Naive thymus-derived CD4-positive, alpha-beta T cell (primary cell): ENCODE measurements at regions not wholly inside any gene's neighbourhood (a gene's known extent, or its start where the extent isn't known, plus 50 kb on each side); places are given as distances from the start of the nearest gene placed in this dataset.

ENCODE experiments used
- ATAC-seq: fragments of 150-1000 bp; cut with Tn5 transposase; 2 replicates; pipeline ENCODE4 v1.10.0; 2021; ENCODE audit warnings: mild to moderate bottlenecking, moderate library complexity
- CTCF ChIA-PET: fragments of 350-600 bp; sonication (Branson Sonifier 250); formaldehyde crosslinking; loops from one replicate; lab custom pipeline; 2021; ENCODE audit warnings: antibody characterized with exemption; lab: Charles Lee
- POLR2A ChIA-PET: fragments of 350-600 bp; sonication (Branson Sonifier 250); formaldehyde crosslinking; loops from one replicate; lab custom pipeline; 2021; ENCODE audit warnings: antibody characterized with exemption, inconsistent platforms; lab: Charles Lee
- DNase-seq, 9 donors: peaks; one replicate each; pipeline versions ENCODE4 v3.0.0 to v3.0.0-alpha.2; 2020 to 2022; ENCODE audit warnings: mixed read lengths in 1 of 9
- H3K27ac ChIP-seq: one replicate; pipeline ENCODE4 v1.7.0; 2013; ENCODE audit warnings: mild to moderate bottlenecking, low read depth, low read length, moderate library complexity
- H3K27me3 ChIP-seq, 2 donors: one replicate each; pipeline ENCODE4 v1.7.0; 2013; ENCODE audit warnings: low read length in 2 of 2, mild to moderate bottlenecking in 2 of 2, moderate library complexity in 2 of 2; ENCODE audit not compliant: control insufficient read depth in 2 of 2, insufficient read depth in 2 of 2
- H3K36me3 ChIP-seq, 3 experiments: 1 replicate in 2 of 3; 2 replicates in 1 of 3; pipeline ENCODE4 v1.7.0; 2013; ENCODE audit warnings: low read length in 3 of 3, mild to moderate bottlenecking in 3 of 3, moderate library complexity in 1 of 3; ENCODE audit not compliant: insufficient read depth in 3 of 3, control insufficient read depth in 2 of 3
- H3K4me1 ChIP-seq, 2 donors: one replicate each; pipeline ENCODE4 v1.7.0; 2013; ENCODE audit warnings: low read length in 2 of 2, mild to moderate bottlenecking in 2 of 2, moderate library complexity in 1 of 2; ENCODE audit not compliant: control insufficient read depth in 2 of 2, insufficient read depth in 2 of 2
- H3K4me3 ChIP-seq: 2 replicates; pipeline ENCODE4 v1.7.0; 2013; ENCODE audit warnings: mild to moderate bottlenecking, low read length
- H3K9me3 ChIP-seq, 3 experiments: 1 replicate in 2 of 3; 2 replicates in 1 of 3; pipeline ENCODE4 v1.7.0; 2013; ENCODE audit warnings: low read length in 3 of 3; ENCODE audit not compliant: control insufficient read depth in 2 of 3
- H3K27ac Mint-ChIP-seq, 9 donors: one replicate each; pipeline ENCODE4 v1.8.0; 2020 to 2022; ENCODE audit warnings: mixed read lengths in 9 of 9, mild to moderate bottlenecking in 8 of 9, moderate library complexity in 5 of 9, inconsistent platforms in 2 of 9
- H3K27me3 Mint-ChIP-seq, 5 donors: one replicate each; pipeline ENCODE4 v1.8.0; 2021 to 2022; ENCODE audit warnings: mixed read lengths in 5 of 5, mild to moderate bottlenecking in 1 of 5
- H3K36me3 Mint-ChIP-seq, 5 donors: one replicate each; pipeline ENCODE4 v1.8.0; 2020 to 2022; ENCODE audit warnings: mixed read lengths in 5 of 5, mild to moderate bottlenecking in 3 of 5, inconsistent platforms in 1 of 5
- H3K4me1 Mint-ChIP-seq, 7 donors: one replicate each; pipeline ENCODE4 v1.8.0; 2020 to 2022; ENCODE audit warnings: mixed read lengths in 7 of 7, mild to moderate bottlenecking in 3 of 7, inconsistent platforms in 1 of 7
- H3K4me3 Mint-ChIP-seq, 10 donors: one replicate each; pipeline ENCODE4 v1.8.0; 2020 to 2022; ENCODE audit warnings: mild to moderate bottlenecking in 10 of 10, mixed read lengths in 10 of 10, moderate library complexity in 6 of 10, inconsistent platforms in 2 of 10
- H3K9me3 Mint-ChIP-seq, 11 donors: one replicate each; pipeline ENCODE4 v1.8.0; 2020 to 2022; ENCODE audit warnings: mixed read lengths in 11 of 11, mild to moderate bottlenecking in 4 of 11, inconsistent platforms in 1 of 11, moderate library complexity in 1 of 11
- intact Hi-C, 2 donors: fragments of 100-400 bp; cut with micrococcal nuclease; formaldehyde crosslinking; loops; one replicate each; pipeline ENCODE4 v1.15.1; 2023

DNA sequence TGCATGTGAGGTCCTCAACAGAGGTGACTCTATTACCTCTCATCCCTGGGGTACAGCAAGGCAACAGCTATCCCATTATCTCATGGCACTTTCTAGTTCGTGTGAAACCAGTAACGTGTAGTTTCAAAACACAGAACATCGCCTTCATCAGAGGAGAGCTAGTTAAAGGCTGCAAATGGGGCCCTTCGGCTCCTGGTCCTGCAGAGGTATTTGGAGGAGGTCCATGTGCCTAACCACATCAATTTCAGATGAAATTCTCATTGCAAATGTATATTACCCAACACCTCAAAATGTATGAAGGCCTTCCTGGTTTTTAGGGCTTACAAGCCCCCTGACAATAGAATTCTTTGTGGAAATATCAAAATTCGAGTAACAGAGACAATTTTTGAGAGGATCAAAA lies 95.7 kb upstream of the PSMD7 start:
- peaks cover 0 to 3% (median 0%) of the 10 kb centered on the region in 11 donors for H3K9me3 Mint-ChIP-seq
- Histone ChIP-seq H3K36me3 (no peaks in the 10 kb centered on the region), H3K27me3 (no peaks in the 10 kb centered on the region), H3K27ac (no peak overlapping the region), H3K9me3 (no peaks in the 10 kb centered on the region), H3K4me3 (no peak overlapping the region), H3K4me1 (no peaks in the 10 kb centered on the region)
- no peak overlapping the region for H3K4me3 Mint-ChIP-seq
- ATAC-seq: no peak
- H3K36me3 Mint-ChIP-seq: no peaks in the 10 kb centered on the region
- H3K27ac Mint-ChIP-seq: no peak overlapping the region
- DNase-seq: no peak
- peaks cover 0 to 14% (median 5%) of the 10 kb centered on the region in 5 donors for H3K27me3 Mint-ChIP-seq
- POLR2A ChIA-PET: no interaction called here
- CTCF ChIA-PET: no interaction called here
- intact Hi-C loops: no loop called here
- H3K4me1 Mint-ChIP-seq: no peaks in the 10 kb centered on the region

DNA sequence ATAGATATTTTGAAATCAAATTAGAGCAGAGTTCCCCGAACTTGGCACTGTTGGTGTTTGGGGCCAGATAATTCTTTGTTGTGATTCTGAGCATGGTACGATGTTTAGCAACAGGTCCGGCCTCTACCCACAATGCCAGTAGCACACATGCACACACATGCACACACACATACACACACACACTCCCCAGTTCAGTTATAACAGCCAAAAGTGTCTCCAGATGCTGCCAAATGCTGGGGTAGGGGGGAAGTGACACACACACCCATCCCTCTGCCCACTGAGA lies 96.8 kb upstream of the PSMD7 start:
- ATAC-seq: no peak
- no peak overlapping the region for H3K27ac ChIP-seq
- CTCF ChIA-PET: no interaction called here
- intact Hi-C loops: no loop called here
- no peaks in the 10 kb centered on the region for H3K36me3 ChIP-seq
- no peaks in the 10 kb centered on the region for H3K4me1 ChIP-seq
- H3K4me3 Mint-ChIP-seq: no peak overlapping the region
- peaks cover 0 to 21% (median 15%) of the 10 kb centered on the region in 5 donors for H3K27me3 Mint-ChIP-seq
- H3K27ac Mint-ChIP-seq: no peak overlapping the region
- H3K9me3 Mint-ChIP-seq: peaks cover 0 to 3% (median 0%) of the 10 kb centered on the region in 11 donors
- no peak for DNase-seq
- H3K4me1 Mint-ChIP-seq: no peaks in the 10 kb centered on the region
- no peaks in the 10 kb centered on the region for H3K9me3 ChIP-seq
- no peaks in the 10 kb centered on the region for H3K36me3 Mint-ChIP-seq
- POLR2A ChIA-PET: no interaction called here
- no peak overlapping the region for H3K4me3 ChIP-seq
- peaks cover 0 to 2% of the 10 kb centered on the region in 2 donors for H3K27me3 ChIP-seq

DNA sequence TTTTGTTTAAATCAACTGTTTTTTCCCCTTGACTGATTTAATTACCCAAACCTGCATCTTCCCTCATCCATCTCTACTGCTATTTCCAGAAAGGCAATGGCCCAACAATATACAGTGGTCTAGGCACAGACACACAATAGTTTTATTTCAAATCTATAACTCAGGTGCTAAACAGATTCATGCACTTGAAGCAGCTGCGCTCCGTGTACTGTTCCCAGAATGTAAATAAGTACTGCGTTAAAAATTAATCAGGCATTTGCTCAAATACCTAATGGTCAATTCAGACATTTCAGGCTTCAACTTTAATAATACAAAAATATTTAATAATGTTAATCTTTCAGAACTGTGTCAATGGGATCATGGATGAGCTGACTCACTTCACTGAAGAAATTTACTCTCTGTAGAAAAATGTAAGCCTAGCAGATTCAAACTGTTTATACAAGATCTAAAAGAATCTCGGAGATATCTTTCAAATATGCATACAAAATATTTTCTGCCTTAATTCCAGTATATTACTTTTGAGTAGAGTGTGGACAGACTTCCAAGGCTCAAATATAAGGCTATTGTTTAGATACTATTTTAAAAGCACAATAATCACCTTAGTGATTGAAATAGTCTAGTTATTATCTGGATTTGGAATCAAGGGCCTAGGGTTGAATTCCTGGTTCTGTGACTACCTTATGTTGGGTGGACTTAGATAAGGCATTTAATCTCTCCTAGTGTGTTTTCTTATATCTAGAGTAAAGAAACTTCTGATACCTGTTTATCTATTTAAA lies 97.4 kb upstream of the PSMD7 start:
- no peak overlapping the region for H3K4me3 Mint-ChIP-seq
- H3K27me3 Mint-ChIP-seq: peaks cover 0 to 21% (median 16%) of the 10 kb centered on the region in 5 donors
- POLR2A ChIA-PET: no interaction called here
- ATAC-seq (no peak), DNase-seq (no peak)
- no peaks in the 10 kb centered on the region for H3K36me3 Mint-ChIP-seq
- no peaks in the 10 kb centered on the region for H3K4me1 ChIP-seq
- intact Hi-C loops: no loop called here
- no peaks in the 10 kb centered on the region for H3K9me3 ChIP-seq
- CTCF ChIA-PET: no interaction called here
- no peak overlapping the region for H3K27ac Mint-ChIP-seq
- no peaks in the 10 kb centered on the region for H3K4me1 Mint-ChIP-seq
- peaks cover 0 to 2% of the 10 kb centered on the region in 2 donors for H3K27me3 ChIP-seq
- no peak overlapping the region for H3K27ac ChIP-seq
- H3K36me3 ChIP-seq: no peaks in the 10 kb centered on the region
- peaks cover 0 to 3% (median 0%) of the 10 kb centered on the region in 11 donors for H3K9me3 Mint-ChIP-seq
- H3K4me3 ChIP-seq: no peak overlapping the region

DNA sequence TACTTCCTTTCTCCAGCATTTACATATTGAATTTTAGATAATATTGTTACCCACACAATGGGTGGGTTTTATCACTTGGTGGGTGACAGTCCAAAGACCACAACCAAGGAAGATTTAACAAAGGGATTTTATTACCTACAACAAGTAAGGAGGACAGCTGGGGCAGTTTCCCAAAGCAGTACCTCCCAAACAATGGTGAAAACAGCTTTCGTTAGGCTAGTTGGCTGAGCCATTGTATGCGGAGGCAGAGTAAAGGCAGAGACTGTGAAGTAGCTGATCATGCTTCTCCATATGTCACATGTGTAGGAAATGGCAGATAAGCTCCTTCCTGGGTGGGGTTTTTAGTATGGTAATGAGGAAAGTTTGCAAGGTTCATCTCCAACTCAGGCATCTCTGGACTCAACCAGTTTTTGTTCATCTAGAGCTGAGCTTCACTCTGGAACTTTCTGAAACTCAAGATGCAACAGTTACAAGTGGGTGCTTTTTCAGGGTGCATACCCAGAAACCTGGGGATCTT lies 104.3 kb upstream of the PSMD7 start:
- ChIA-PET CTCF (interaction anchor here (0.6 kb wide), 1 partner anchor 12 kb away, joined by 3 read pairs; no protein-coding TSS in a partner anchor), POLR2A (no interaction called here)
- Histone ChIP-seq H3K9me3 (no peaks in the 10 kb centered on the region), H3K27ac (no peak overlapping the region), H3K4me1 (no peaks in the 10 kb centered on the region), H3K36me3 (no peaks in the 10 kb centered on the region), H3K4me3 (no peak overlapping the region), H3K27me3 (peaks cover 0 to 2% of the 10 kb centered on the region in 2 donors)
- H3K36me3 Mint-ChIP-seq: no peaks in the 10 kb centered on the region
- ATAC-seq (no peak), DNase-seq (no peak)
- H3K4me1 Mint-ChIP-seq: no peaks in the 10 kb centered on the region
- intact Hi-C loops: no loop called here
- peaks cover 0 to 45% (median 21%) of the 10 kb centered on the region in 5 donors for H3K27me3 Mint-ChIP-seq
- peaks cover 0 to 7% (median 0%) of the 10 kb centered on the region in 11 donors for H3K9me3 Mint-ChIP-seq
- no peak overlapping the region for H3K27ac Mint-ChIP-seq
- no peak overlapping the region for H3K4me3 Mint-ChIP-seq

DNA sequence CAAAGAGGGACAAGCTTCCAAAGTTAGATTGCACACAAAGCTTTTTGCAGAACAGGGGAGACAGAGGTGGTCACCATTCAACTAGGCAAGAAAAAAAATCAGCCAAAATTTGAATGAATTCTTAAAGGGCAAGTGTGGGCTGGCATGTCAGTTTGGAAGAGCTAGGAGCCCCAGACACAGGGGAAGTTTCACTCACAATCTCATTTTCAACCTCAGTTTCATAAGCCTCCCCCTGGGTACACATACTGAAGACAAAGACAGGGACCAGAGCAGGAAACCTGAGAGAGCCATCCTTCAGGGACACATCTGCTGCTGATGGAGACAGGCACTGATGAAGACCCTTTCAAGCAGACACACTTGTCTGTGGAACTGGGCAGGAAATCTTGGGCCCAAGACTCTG lies 106.3 kb upstream of the PSMD7 start:
- no peak for DNase-seq
- CTCF ChIA-PET: no interaction called here
- Mint-ChIP-seq H3K36me3 (no peaks in the 10 kb centered on the region), H3K27ac (no peak overlapping the region), H3K4me1 (no peaks in the 10 kb centered on the region), H3K27me3 (peaks cover 0 to 43% (median 16%) of the 10 kb centered on the region in 5 donors), H3K4me3 (no peak overlapping the region), H3K9me3 (peaks cover 0 to 13% (median 2%) of the 10 kb centered on the region in 11 donors)
- intact Hi-C loops: no loop called here
- POLR2A ChIA-PET: no interaction called here
- Histone ChIP-seq H3K4me3 (no peak overlapping the region), H3K4me1 (no peaks in the 10 kb centered on the region), H3K27me3 (peaks cover 0 to 2% of the 10 kb centered on the region in 2 donors), H3K27ac (no peak overlapping the region), H3K36me3 (no peaks in the 10 kb centered on the region), H3K9me3 (no peaks in the 10 kb centered on the region)
- no peak for ATAC-seq

DNA sequence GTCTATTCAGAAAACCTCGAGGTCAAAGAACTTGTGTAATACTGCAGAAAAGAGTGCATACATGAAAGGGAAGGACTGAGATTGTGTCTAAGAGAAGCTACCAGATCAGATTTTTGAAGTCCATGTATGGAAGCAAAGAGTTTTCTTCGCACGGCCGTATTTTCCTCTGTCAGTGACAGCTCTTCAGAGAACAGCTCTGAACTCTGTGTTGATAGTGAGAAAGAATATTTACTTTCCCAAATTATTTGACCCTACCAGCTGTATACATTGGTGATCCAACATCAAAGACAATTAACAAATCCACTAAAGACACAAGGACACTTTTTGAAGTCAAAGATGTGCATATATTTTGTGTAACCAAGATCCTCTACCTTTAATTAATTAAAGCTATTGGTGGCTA lies 107.8 kb upstream of the PSMD7 start:
- H3K4me3 ChIP-seq: no peak overlapping the region
- no peak overlapping the region for H3K27ac ChIP-seq
- CTCF ChIA-PET: no interaction called here
- no peaks in the 10 kb centered on the region for H3K4me1 ChIP-seq
- DNase-seq (no peak), ATAC-seq (no peak)
- H3K4me1 Mint-ChIP-seq: no peaks in the 10 kb centered on the region
- no peaks in the 10 kb centered on the region for H3K27me3 ChIP-seq
- peaks cover 0 to 1% (median 0%) of the 10 kb centered on the region in 5 donors for H3K36me3 Mint-ChIP-seq
- no peaks in the 10 kb centered on the region for H3K9me3 ChIP-seq
- no peak overlapping the region for H3K4me3 Mint-ChIP-seq
- H3K9me3 Mint-ChIP-seq: peaks cover 0 to 15% (median 2%) of the 10 kb centered on the region in 11 donors
- peaks cover 0 to 42% (median 12%) of the 10 kb centered on the region in 5 donors for H3K27me3 Mint-ChIP-seq
- H3K27ac Mint-ChIP-seq: no peak overlapping the region
- H3K36me3 ChIP-seq: no peaks in the 10 kb centered on the region
- POLR2A ChIA-PET: no interaction called here
- intact Hi-C loops: no loop called here

DNA sequence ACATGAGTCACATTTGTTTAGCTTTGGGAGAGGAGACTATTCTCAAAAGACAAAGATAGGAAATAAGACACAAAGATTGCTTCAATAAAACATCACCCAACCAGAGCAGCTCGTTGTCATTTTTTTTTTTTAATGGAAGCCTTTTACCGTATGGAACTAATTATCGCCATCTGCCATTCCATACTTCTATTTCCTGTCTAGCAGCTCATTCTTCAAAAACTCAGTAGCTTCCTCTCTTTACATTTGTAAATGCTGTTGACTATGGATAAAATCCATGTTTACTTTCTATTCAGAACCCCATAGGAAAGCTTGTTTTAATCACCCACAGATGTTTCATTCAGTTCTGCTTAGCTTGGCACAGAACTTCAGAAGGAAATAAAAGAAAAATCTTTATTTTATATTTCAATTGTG lies 110.0 kb upstream of the PSMD7 start:
- H3K27me3 ChIP-seq: no peaks in the 10 kb centered on the region
- Mint-ChIP-seq H3K4me3 (no peak overlapping the region), H3K36me3 (peaks cover 0 to 4% (median 0%) of the 10 kb centered on the region in 5 donors), H3K27ac (no peak overlapping the region), H3K9me3 (peaks cover 0 to 30% (median 7%) of the 10 kb centered on the region in 11 donors), H3K27me3 (peaks cover 0 to 44% (median 15%) of the 10 kb centered on the region in 5 donors), H3K4me1 (no peaks in the 10 kb centered on the region)
- no peak overlapping the region for H3K27ac ChIP-seq
- ChIA-PET CTCF (no interaction called here), POLR2A (no interaction called here)
- H3K4me1 ChIP-seq: no peaks in the 10 kb centered on the region
- H3K9me3 ChIP-seq: peaks cover 0 to 4% (median 0%) of the 10 kb centered on the region in 3 experiments
- ATAC-seq (no peak), DNase-seq (no peak)
- H3K4me3 ChIP-seq: no peak overlapping the region
- intact Hi-C loops: no loop called here
- no peaks in the 10 kb centered on the region for H3K36me3 ChIP-seq
